ENCODE measurements at regions not wholly inside any gene's neighbourhood (a gene's known extent, or its start where the extent isn't known, plus 50 kb on each side); places are given as distances from the start of the nearest gene placed in this dataset.

- DNase-seq (ENCODE audit: low spot score): no peak
- intact Hi-C loops (cut with DNase I): loop anchor here in 1 of 2 donors (10.0 kb wide), 1 partner anchor 113 kb away; no protein-coding TSS in a partner anchor
These were observed 140.7 kb upstream of the NAV2 start for GRCh38 chr11:19571906-19572305.

GRCh38 chr11:19570889-19571288 lies 141.7 kb upstream of the NAV2 start:
- intact Hi-C loops (cut with DNase I): loop anchor here in 1 of 2 donors (10.0 kb wide), 1 partner anchor 114 kb away; no protein-coding TSS in a partner anchor
- no peak for DNase-seq (ENCODE audit: low spot score)

DNA sequence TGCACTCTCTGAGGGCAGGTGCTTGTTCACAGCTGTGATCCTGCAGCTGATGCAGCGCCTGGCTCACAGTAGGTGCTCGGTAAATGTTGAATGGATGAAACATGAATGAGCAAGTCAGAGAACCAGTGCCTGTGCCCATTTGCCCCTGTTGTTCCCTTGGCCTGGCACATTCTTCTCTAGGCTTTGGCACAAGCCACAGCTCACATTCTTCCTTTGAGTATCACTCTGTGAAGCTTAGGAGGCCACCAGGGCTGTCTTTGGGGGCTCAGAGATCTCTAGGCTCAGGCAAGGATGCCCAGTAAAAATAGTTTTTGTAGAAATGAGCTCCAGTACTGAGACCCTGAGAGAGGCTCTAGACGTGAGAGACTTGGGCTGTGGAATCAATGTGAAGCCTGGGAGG lies 144.6 kb upstream of the NAV2 start:
- intact Hi-C loops (cut with DNase I): no loop called here

GRCh38 chr11:19566583-19567379 lies 145.9 kb upstream of the NAV2 start:
- DNase-seq (ENCODE audit: low spot score): no peak
- intact Hi-C loops (cut with DNase I): no loop called here

More for the DNA sequence above, 144.6 kb upstream of the NAV2 start:
- no peak for DNase-seq (ENCODE audit: low spot score)

DNA sequence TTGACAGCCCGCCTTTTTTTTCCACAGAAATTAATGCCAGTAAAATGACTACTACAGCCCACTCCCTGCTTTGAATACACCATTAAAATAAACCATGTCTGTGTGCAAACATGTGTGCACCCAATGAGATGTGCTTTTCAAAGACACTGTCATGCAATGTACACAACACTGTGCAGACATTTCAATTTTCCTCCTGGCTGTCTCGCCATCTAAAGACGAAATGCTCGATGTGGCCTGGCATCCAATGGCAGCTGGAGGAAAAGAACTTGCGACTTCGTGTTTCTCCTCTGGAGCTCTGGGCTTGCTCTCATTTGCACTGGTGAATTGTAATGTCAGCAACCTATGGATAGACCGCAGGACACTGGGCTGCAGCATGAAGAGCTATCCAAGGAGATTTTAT lies 147.0 kb upstream of the NAV2 start:
- intact Hi-C loops (cut with DNase I): no loop called here
- no peak for DNase-seq (ENCODE audit: low spot score)

DNA sequence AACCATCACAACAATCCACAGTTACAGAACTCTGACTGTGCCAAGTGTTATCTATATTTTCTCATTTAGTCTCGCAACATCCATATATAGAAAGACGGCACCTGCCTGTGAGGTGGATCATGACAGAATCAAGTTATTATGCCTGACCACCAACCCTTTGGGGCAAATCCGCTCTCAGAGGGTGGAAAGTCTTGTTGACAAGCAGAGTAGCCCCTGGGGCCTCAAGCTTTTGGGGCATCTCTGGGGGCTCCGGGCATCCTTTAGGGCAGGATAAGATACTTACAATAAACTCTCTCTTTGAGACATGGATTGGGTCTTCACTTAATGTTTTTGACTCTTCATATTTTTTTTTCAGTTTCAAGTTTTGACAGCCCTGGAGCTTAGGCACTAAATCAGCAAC lies 150.5 kb upstream of the NAV2 start:
- intact Hi-C loops (cut with DNase I): loop anchor here (2.0 to 5.0 kb wide), 2 partner anchors 180 to 181 kb away; no protein-coding TSS in a partner anchor
- DNase-seq (ENCODE audit: low spot score): no peak

GRCh38 chr11:19561011-19561410 lies 151.6 kb upstream of the NAV2 start:
- intact Hi-C loops (cut with DNase I): loop anchor here in 1 of 2 donors (5.0 kb wide), 1 partner anchor 181 kb away; no protein-coding TSS in a partner anchor
- no peak for DNase-seq (ENCODE audit: low spot score)

DNA sequence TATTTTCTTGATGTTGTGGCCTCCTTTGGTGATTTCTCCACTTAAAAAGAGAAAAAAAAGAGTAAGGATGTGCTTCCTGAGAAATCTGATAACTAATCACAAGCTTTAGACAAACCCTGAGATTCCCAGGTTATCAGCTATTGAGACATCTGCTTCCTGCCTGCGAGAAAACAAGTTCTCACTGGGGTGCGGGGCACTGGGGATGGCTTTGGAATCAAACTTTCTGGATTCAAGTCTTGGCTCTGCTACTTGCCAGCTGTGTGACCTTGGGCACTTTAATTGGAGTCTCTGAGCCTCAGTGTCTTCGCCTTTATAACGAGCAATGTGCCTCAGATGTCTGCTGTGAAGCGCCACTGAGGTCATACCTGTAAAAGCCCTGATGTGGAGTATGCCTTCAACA lies 152.5 kb upstream of the NAV2 start:
- DNase-seq (ENCODE audit: low spot score): no peak
- intact Hi-C loops (cut with DNase I): loop anchor here in 1 of 2 donors (5.0 kb wide), 1 partner anchor 182 kb away; no protein-coding TSS in a partner anchor

DNA sequence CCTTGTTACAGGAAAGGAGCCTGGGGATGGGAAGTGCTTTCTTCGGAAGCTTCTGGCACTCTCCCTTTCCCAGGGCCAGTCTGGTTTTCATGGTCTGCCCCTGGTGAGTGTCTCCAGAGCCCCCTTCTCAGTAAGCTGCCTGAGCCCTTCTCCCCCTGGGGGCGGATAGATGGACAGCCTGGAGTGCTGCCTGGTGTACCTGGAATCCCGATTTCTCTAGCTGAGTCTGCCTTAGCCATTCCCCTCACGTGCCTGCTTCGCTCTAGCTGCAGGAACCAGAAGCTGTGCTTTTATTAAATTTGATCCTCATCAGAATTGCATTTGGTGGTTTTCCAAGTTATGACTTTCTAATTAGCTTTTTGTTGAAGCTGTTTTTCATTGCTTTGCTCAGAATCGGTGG lies 152.9 kb upstream of the NAV2 start:
- intact Hi-C loops (cut with DNase I): loop anchor here (1.0 to 5.0 kb wide), 3 partner anchors 183 to 343 kb away; no protein-coding TSS in a partner anchor

GRCh38 chr11:19558189-19558986 lies 154.2 kb upstream of the NAV2 start:
- DNase-seq (ENCODE audit: low spot score): no peak
- intact Hi-C loops (cut with DNase I): loop anchor here in 1 of 2 donors (5.0 kb wide), 1 partner anchor 344 kb away; no protein-coding TSS in a partner anchor

More for the DNA sequence above, 152.9 kb upstream of the NAV2 start:
- DNase-seq (ENCODE audit: low spot score): no peak

- intact Hi-C loops (cut with DNase I): loop anchor here in 1 of 2 donors (5.0 kb wide), 1 partner anchor 345 kb away; no protein-coding TSS in a partner anchor
- peak; percentile 95 for DNase-seq (ENCODE audit: low spot score)
These were observed 154.9 kb upstream of the NAV2 start for GRCh38 chr11:19557720-19558140.

DNA sequence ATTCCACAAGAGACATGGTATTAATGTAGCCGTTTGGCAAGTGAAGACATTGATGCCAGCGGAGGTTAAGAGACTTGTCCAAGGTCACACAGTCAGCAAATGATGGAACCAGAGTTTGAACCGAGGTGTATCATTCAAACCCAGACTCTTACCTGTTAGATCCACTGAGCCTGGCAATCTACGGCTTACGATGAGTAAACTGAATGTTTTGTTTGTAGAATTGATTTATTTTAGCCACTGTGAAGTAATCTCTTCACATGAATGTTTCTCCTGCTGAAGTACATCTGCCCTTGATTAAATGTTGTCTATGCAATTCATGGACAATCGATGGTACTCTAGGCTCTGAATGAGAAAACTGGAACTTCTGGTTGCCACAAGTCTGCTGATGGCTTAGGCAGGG lies 155.5 kb upstream of the NAV2 start:
- no peak for DNase-seq (ENCODE audit: low spot score)
- intact Hi-C loops (cut with DNase I): loop anchor here in 1 of 2 donors (5.0 kb wide), 1 partner anchor 345 kb away; no protein-coding TSS in a partner anchor

DNA sequence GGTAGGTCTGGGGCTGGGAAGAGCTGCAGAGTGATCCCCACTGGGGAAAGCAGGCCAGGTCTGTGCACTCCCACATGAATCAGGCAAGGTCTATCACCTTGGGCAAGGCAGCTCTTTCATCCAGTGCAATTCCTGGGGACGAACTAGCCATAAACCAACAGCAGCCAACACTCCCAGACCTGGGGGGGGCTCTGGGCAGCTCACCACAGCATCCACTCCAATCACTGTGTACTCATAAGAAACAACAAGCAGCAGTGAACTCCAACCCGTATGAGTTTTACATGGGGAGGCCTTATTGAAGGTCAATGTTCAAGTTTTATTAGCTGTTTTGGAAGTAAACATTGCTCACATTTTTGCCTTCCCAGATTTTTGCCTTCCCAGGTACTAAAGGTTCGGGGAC lies 157.4 kb upstream of the NAV2 start:
- intact Hi-C loops (cut with DNase I): loop anchor here in 1 of 2 donors (5.0 kb wide), 1 partner anchor 347 kb away; no protein-coding TSS in a partner anchor
- no peak for DNase-seq (ENCODE audit: low spot score)

GRCh38 chr11:19553683-19554333 lies 158.8 kb upstream of the NAV2 start:
- intact Hi-C loops (cut with DNase I): loop anchor here (1.0 to 5.0 kb wide), 4 partner anchors 241 to 297 kb away; no protein-coding TSS in a partner anchor
- peak; percentile 92 for DNase-seq (ENCODE audit: low spot score)

DNA sequence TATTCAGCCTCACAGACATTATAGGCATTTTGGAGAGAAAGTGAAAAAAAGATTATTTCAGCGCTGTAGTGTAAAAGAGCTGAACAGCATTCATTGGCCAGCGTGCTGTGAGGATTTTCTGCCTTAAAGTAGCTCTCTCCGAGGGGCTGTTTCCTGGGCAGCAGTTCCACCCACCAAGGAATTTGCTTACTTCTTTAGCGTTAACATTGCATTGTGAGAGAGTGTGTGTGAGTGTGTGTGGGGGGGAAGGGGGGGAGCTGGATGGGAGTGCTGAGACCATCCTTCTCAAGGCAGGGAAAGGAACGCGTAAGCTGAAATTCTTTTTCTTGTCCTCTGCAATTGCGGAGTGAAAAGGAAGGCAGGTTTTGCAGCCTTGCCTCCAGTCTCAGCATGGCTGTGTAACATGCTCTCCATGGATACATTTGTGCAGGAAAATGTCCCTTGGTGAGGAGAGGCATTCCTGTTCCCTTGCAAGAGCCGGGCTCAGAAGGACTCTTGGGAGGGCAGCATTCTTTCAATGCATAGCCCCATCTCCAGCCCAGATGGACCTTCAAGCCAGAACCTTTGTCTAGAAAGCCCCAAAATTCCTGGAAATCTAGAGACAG lies 159.9 kb upstream of the NAV2 start:
- DNase-seq (ENCODE audit: low spot score): no peak
- intact Hi-C loops (cut with DNase I): loop anchor here (1.0 to 5.0 kb wide), 4 partner anchors 240 to 295 kb away; no protein-coding TSS in a partner anchor

DNA sequence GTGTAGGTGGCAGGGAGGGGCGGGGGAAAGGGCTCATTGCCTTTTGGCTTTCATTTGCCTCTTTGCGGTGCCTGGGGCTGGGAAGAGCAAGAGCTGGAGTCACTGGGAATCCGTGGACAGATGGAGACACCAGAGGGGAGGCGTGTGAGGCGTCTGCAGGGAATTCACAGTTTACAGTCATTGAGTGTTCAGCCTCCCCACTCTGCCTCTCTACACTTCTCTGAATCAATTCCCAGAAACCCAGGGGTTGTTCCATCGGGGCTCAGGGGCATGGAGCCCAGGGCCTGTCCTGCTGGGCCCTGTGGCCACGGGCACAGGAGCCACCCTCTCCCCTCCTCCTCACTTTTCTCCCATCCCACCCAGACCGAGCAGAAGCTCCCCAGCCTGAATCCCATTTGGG lies 160.5 kb upstream of the NAV2 start:
- intact Hi-C loops (cut with DNase I): loop anchor here (2.0 to 5.0 kb wide), 3 partner anchors 239 to 295 kb away; no protein-coding TSS in a partner anchor

DNA sequence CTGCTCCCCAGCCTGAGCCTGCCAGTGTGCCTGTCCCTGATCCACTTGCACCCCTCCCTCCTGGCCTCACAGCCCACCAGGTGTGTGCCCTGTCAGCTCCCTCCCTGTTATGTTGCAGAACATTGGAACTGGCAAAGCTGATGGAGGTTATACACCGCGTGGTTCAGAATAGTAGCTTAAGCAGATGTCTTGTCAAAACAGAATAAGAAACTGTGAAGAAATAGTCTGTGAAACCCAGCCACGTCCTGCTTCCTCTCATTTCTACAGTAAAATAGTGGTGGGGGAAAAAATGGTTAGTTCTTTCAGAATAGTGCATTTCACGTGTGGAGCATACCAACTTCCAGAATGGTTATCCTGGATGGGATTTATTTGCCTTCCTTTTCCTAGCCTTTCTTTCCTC lies 161.2 kb upstream of the NAV2 start:
- no peak for DNase-seq (ENCODE audit: low spot score)
- intact Hi-C loops (cut with DNase I): loop anchor here in 1 of 2 donors (5.0 kb wide), 1 partner anchor 294 kb away; no protein-coding TSS in a partner anchor

More for the DNA sequence above, 160.5 kb upstream of the NAV2 start:
- DNase-seq (ENCODE audit: low spot score): no peak

GRCh38 chr11:19547044-19547443 lies 165.6 kb upstream of the NAV2 start:
- DNase-seq (ENCODE audit: low spot score): no peak
- intact Hi-C loops (cut with DNase I): no loop called here
